GM18517 (cell line): ENCODE measurements at regions not wholly inside any gene's neighbourhood (a gene's known extent, or its start where the extent isn't known, plus 50 kb on each side); places are given as distances from the start of the nearest gene placed in this dataset.
A peak's percentile ranks its signal among the peaks of the same experiment; 100 is the strongest.

Source experiments
- ATAC-seq: cut with Tn5 transposase; IDR thresholded peaks from one replicate; pipeline ENCODE4 v1.9.1; 2021; ENCODE audit warnings: mild to moderate bottlenecking, moderate library complexity; ENCODE audit not compliant: unreplicated experiment

- ATAC-seq: peak; percentile 75
These were observed 73.4 kb upstream of the KCNMA1 start for GRCh38 chr10:77710759-77711682.

GRCh38 chr10:77710081-77710551 lies 72.5 kb upstream of the KCNMA1 start:
- no peak for ATAC-seq

- ATAC-seq: no peak
These were observed 70.0 kb upstream of the KCNMA1 start for GRCh38 chr10:77707570-77707969.

- no peak for ATAC-seq
These were observed 64.6 kb upstream of the KCNMA1 start for GRCh38 chr10:77702166-77702565.

- ATAC-seq: no peak
These were observed 62.5 kb upstream of the KCNMA1 start for GRCh38 chr10:77700086-77700485.

GRCh38 chr10:77699080-77699645 lies 61.6 kb upstream of the KCNMA1 start:
- ATAC-seq: peak; percentile 64

- ATAC-seq: no peak
These were observed 60.8 kb upstream of the KCNMA1 start for GRCh38 chr10:77698267-77698931.

GRCh38 chr10:77696584-77696983 lies 59.0 kb upstream of the KCNMA1 start:
- ATAC-seq: no peak

- no peak for ATAC-seq
These were observed 57.6 kb upstream of the KCNMA1 start for GRCh38 chr10:77695186-77695585.

GRCh38 chr10:77692782-77693181 lies 55.2 kb upstream of the KCNMA1 start:
- ATAC-seq: no peak

- no peak for ATAC-seq
These were observed 51.7 kb upstream of the KCNMA1 start for GRCh38 chr10:77689339-77689738.

- no peak for ATAC-seq
These were observed 50.0 kb upstream of the KCNMA1 start for GRCh38 chr10:77687621-77688020.
